ENCODE measurements at regions not wholly inside any gene's neighbourhood (a gene's known extent, or its start where the extent isn't known, plus 50 kb on each side); places are given as distances from the start of the nearest gene placed in this dataset.

DNA sequence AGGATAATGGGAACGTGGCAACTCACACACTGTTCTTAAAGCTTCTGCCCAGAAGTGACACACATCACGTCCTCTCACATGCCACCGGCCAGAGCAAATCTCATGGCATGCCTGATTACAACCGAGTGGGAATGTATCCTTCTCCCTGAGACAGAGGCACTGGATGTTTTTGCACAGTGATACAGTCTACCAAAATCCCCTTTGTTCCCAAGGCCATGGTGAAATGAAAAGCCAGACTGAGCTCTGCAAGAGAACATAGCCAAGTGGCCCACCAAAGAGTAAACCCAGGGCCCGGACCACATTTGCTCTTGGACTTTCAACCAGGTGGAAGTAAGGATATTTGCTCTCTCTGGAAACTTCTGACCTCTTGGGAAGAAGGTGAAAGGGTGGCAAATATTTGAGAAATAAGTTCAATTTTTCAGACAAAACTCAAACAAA is 186.2 kb upstream of the STT3B start (continued):
- TF ChIP-seq SMAD3 (CRISPR knock-in tag; IDR thresholded peaks at IDR 0.05) (peak; percentile 65; the same call in 1 of the 2 replicates), KDM1A (CRISPR knock-in tag; IDR thresholded peaks at IDR 0.05) (no peak), ZFP41 (CRISPR knock-in tag; IDR thresholded peaks at IDR 0.05; ENCODE audit: borderline replicate concordance) (no peak), THYN1 (CRISPR knock-in tag; IDR thresholded peaks at IDR 0.05; ENCODE audit: borderline replicate concordance, low read depth) (no peak), ZBTB38 (CRISPR knock-in tag; IDR thresholded peaks at IDR 0.05) (no peak), NR2F1 (CRISPR knock-in tag; IDR thresholded peaks at IDR 0.05) (peak; percentile 72 to 90; a peak in 3 of 4 replicates), NCOR1 (IDR thresholded peaks at IDR 0.05; ENCODE audit: borderline replicate concordance, low read length) (peak; percentile 82)
- TF ChIP-seq, protein P1, sequence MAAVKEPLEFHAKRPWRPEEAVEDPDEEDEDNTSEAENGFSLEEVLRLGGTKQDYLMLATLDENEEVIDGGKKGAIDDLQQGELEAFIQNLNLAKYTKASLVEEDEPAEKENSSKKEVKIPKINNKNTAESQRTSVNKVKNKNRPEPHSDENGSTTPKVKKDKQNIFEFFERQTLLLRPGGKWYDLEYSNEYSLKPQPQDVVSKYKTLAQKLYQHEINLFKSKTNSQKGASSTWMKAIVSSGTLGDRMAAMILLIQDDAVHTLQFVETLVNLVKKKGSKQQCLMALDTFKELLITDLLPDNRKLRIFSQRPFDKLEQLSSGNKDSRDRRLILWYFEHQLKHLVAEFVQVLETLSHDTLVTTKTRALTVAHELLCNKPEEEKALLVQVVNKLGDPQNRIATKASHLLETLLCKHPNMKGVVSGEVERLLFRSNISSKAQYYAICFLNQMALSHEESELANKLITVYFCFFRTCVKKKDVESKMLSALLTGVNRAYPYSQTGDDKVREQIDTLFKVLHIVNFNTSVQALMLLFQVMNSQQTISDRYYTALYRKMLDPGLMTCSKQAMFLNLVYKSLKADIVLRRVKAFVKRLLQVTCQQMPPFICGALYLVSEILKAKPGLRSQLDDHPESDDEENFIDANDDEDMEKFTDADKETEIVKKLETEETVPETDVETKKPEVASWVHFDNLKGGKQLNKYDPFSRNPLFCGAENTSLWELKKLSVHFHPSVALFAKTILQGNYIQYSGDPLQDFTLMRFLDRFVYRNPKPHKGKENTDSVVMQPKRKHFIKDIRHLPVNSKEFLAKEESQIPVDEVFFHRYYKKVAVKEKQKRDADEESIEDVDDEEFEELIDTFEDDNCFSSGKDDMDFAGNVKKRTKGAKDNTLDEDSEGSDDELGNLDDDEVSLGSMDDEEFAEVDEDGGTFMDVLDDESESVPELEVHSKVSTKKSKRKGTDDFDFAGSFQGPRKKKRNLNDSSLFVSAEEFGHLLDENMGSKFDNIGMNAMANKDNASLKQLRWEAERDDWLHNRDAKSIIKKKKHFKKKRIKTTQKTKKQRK (IDR thresholded peaks at IDR 0.05; ENCODE audit: low read length), result no peak
- TF ChIP-seq, protein P2, sequence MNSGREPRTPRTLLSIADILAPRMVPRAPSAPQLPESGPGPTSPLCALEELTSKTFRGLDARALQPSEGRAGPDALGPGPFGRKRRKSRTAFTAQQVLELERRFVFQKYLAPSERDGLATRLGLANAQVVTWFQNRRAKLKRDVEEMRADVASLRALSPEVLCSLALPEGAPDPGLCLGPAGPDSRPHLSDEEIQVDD (CRISPR knock-in tag; IDR thresholded peaks at IDR 0.05; ENCODE audit: borderline replicate concordance), result no peak
- TF ChIP-seq, protein P3, sequence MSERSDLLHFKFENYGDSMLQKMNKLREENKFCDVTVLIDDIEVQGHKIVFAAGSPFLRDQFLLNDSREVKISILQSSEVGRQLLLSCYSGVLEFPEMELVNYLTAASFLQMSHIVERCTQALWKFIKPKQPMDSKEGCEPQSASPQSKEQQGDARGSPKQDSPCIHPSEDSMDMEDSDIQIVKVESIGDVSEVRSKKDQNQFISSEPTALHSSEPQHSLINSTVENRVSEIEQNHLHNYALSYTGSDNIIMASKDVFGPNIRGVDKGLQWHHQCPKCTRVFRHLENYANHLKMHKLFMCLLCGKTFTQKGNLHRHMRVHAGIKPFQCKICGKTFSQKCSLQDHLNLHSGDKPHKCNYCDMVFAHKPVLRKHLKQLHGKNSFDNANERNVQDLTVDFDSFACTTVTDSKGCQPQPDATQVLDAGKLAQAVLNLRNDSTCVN (CRISPR knock-in tag; IDR thresholded peaks at IDR 0.05; ENCODE audit: borderline replicate concordance), result no peak
- TF ChIP-seq, protein P4, sequence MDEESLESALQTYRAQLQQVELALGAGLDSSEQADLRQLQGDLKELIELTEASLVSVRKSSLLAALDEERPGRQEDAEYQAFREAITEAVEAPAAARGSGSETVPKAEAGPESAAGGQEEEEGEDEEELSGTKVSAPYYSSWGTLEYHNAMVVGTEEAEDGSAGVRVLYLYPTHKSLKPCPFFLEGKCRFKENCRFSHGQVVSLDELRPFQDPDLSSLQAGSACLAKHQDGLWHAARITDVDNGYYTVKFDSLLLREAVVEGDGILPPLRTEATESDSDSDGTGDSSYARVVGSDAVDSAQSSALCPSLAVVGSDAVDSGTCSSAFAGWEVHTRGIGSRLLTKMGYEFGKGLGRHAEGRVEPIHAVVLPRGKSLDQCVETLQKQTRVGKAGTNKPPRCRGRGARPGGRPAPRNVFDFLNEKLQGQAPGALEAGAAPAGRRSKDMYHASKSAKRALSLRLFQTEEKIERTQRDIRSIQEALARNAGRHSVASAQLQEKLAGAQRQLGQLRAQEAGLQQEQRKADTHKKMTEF (CRISPR knock-in tag; IDR thresholded peaks at IDR 0.05), result peak; percentile 65
- TF ChIP-seq, protein P5, sequence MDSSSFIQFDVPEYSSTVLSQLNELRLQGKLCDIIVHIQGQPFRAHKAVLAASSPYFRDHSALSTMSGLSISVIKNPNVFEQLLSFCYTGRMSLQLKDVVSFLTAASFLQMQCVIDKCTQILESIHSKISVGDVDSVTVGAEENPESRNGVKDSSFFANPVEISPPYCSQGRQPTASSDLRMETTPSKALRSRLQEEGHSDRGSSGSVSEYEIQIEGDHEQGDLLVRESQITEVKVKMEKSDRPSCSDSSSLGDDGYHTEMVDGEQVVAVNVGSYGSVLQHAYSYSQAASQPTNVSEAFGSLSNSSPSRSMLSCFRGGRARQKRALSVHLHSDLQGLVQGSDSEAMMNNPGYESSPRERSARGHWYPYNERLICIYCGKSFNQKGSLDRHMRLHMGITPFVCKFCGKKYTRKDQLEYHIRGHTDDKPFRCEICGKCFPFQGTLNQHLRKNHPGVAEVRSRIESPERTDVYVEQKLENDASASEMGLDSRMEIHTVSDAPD (CRISPR knock-in tag; IDR thresholded peaks at IDR 0.05), result peak; percentile 97
- TF ChIP-seq, protein P6, sequence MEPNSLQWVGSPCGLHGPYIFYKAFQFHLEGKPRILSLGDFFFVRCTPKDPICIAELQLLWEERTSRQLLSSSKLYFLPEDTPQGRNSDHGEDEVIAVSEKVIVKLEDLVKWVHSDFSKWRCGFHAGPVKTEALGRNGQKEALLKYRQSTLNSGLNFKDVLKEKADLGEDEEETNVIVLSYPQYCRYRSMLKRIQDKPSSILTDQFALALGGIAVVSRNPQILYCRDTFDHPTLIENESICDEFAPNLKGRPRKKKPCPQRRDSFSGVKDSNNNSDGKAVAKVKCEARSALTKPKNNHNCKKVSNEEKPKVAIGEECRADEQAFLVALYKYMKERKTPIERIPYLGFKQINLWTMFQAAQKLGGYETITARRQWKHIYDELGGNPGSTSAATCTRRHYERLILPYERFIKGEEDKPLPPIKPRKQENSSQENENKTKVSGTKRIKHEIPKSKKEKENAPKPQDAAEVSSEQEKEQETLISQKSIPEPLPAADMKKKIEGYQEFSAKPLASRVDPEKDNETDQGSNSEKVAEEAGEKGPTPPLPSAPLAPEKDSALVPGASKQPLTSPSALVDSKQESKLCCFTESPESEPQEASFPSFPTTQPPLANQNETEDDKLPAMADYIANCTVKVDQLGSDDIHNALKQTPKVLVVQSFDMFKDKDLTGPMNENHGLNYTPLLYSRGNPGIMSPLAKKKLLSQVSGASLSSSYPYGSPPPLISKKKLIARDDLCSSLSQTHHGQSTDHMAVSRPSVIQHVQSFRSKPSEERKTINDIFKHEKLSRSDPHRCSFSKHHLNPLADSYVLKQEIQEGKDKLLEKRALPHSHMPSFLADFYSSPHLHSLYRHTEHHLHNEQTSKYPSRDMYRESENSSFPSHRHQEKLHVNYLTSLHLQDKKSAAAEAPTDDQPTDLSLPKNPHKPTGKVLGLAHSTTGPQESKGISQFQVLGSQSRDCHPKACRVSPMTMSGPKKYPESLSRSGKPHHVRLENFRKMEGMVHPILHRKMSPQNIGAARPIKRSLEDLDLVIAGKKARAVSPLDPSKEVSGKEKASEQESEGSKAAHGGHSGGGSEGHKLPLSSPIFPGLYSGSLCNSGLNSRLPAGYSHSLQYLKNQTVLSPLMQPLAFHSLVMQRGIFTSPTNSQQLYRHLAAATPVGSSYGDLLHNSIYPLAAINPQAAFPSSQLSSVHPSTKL (CRISPR knock-in tag; IDR thresholded peaks at IDR 0.05), result peak; percentile 94
- TF ChIP-seq, protein P7, sequence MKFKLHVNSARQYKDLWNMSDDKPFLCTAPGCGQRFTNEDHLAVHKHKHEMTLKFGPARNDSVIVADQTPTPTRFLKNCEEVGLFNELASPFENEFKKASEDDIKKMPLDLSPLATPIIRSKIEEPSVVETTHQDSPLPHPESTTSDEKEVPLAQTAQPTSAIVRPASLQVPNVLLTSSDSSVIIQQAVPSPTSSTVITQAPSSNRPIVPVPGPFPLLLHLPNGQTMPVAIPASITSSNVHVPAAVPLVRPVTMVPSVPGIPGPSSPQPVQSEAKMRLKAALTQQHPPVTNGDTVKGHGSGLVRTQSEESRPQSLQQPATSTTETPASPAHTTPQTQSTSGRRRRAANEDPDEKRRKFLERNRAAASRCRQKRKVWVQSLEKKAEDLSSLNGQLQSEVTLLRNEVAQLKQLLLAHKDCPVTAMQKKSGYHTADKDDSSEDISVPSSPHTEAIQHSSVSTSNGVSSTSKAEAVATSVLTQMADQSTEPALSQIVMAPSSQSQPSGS (CRISPR knock-in tag; IDR thresholded peaks at IDR 0.05), result peak; percentile 74; the same call in 1 of the 2 replicates

All from HepG2 (cell line).